T-helper 2 cell treated with Interferon-gamma antibody and Interleukin-4, amounts not matched to agents 100 ng/mL and 5 ng/mL, for 36 hours (primary cell): ENCODE measurements at regions not wholly inside any gene's neighbourhood (a gene's known extent, or its start where the extent isn't known, plus 50 kb on each side); places are given as distances from the start of the nearest gene placed in this dataset.
"Not testable (repeated sequence)": the region's sequence is repeated elsewhere in the genome, so short reads cannot be mapped to it uniquely, and the experiment has no call there.

ENCODE experiments used
- intact Hi-C: fragments of 100-400 bp; cut with micrococcal nuclease; formaldehyde crosslinking; loops from one replicate; pipeline ENCODE4 v1.15.1; 2023

DNA sequence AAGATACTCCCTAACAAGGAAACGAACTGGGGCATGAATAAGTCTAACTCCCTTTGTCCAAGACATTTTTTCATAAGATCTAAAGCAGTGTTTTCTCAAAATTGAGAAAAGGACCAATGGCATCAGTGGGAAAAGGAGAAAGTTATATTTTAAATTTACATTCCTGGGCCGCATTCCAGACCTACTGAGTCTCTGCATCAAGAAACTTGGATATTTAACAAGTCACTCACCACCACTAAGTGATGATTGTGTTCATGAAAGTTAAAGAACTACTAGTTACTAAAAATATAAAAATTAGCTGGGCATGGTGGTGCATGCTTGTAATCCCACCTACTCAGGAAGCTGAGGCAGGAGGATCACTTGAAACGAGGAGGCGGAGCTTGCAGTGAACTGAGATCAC is 149.6 kb upstream of the MEOX2 start:
- intact Hi-C loops, result no loop called here

DNA sequence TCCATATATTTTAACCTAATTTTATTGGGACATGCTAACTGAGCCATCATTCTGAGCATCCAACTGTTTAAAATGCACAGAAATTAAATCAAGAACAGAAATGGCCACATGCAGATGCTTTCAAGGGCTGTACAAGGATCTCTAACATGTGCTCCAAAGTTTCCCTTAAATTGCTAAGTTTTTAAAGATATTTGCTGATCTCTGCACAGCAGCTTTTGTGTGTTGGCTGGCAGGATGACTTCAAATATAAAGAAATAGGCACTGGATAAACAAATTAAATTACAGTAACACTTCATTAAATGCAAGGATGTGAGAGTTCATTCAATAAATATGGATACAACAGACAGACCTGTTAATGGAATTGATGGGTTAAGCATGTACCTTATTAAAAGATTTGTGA is 148.0 kb upstream of the MEOX2 start:
- intact Hi-C loops, result no loop called here

DNA sequence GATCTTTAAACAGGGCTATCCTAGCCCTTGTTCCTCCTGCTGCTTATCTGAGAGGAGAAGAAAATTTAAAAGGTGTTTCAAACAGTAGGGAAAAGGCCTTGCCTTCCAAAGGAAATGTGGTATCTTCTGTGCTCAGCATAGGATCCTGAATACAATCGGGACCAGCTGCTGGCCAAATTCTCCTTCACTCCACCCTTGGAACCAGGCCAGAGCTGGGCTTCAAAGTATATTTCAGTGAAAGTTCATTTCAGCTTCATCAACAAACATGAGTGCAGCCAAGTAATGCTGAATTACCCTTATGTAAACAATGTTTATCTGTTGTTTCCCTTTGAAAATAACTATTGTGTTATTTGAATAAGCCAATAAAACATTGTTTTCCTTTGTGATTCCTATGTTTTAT is 146.5 kb upstream of the MEOX2 start:
- intact Hi-C loops, result no loop called here

DNA sequence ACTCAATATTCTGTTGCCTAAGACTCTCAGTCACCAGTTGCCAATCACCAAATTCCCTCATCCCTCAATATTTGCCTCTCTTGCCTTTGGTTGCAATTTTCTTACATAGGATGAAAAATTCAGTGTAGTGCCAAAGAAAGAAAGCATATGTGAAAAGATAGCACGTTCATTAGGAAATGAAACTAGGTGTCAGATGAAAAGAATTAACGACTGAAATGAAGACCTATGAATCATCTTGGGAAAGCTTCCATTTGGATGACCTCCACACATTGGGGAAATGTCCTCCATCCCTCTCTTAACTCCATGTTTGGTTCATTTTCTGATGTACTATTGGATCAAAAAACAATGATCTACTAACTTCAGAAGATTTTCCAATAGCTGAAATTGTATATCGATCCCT is 145.1 kb upstream of the MEOX2 start:
- intact Hi-C loops, result no loop called here

DNA sequence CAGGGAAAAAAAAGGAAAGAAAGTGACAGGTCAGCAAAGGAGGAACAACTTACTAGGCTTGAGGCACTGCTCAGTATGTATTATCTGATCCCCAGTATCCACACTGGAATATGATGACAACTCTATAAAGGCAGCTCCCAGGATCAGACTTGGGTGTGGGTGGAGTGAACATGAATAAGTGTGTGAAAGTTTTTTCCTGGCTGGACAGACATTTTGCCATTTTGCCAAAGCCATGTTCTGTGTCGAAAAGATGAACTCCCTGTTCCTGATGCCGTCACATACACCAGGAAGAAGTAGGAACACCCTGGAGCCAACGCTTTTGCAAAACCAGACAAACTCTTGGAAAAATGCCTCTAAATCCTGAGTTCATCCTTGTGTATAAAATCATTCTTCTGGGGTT is 143.2 kb upstream of the MEOX2 start:
- intact Hi-C loops, result no loop called here

- intact Hi-C loops, result no loop called here
Observed at GRCh38 chr7:15828881-15829280, 142.4 kb upstream of the MEOX2 start.

DNA sequence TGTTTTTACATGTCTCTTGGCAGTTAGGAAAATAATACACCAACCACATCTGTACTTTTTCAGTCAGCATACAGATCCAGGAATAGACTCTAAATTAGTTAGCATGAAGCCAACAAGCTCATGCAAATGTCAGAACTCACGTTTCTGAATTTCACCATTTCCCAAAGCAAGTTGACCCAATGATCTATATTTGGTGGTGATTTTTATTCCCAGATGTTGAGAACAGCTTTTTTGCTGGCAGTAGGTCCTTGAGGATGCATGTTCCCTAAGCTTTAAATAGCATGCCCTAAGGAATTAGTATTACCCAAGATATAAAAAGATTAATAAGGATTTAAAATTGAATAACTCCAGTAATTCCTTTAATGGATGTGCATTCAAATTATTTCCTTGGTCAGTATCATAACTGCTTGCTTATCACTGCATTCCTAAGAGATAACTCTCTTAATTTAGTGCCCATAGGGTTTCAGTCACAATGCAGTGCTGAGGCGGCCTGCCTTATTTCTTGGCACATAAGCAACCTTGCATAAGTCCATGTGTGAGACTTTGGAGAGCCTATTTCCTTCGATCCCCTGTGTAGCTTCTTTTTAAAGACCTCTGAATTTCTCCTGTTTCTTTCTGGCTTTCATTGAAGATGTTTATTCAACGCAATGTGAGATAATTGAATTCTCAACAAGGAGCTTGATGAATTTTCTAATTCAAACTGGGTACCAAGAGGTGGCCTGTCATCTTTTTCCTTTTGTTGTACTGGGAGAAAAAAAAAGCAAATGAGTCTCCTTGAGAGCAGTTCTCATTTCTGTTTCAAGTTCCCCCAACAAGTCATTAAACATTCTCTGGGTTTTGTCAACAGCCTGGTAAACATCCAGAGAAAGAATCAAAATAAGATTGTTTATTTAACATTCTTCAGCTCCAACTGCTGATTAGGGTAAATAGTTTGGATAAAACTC is 135.3 kb upstream of the MEOX2 start:
- intact Hi-C loops, result no loop called here

DNA sequence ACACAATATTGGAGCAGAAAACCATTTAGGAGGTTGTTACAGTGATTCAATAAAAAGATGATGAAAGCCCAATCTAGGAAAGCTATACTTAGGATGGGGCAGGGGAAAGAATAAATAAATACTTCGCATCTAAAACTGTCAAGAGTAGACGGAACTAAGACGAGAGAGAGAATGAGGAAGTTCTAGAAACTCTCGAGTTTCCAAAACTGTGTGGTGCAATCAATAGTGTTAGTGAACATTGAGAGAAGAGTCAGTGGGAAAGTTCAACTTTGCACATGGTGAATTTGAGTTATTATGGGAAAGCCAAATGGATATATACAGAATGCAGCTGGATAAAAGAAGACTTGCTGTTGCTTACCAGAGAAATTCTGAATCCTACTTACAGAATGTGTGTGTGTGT is 133.8 kb upstream of the MEOX2 start:
- intact Hi-C loops, result no loop called here

- intact Hi-C loops, result no loop called here
Observed at GRCh38 chr7:15816835-15817426, 130.4 kb upstream of the MEOX2 start.

DNA sequence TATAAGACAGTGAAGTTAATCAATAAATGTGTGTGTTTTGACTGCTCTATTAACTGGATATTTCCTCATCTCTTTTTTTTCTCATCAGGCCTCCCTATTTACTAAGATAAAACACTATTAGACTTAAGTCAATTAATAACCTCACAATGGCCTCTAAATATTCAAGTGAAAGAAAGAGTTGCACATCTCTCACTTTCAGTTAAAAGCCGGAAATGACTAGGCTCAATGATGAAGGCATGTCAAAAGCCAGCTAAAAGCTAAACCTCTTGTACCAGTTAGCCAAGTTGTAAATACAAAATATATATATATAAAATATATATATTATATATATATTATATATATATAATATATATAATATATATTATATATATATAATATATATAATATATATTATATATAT is 127.0 kb upstream of the MEOX2 start:
- intact Hi-C loops, result no loop called here

DNA sequence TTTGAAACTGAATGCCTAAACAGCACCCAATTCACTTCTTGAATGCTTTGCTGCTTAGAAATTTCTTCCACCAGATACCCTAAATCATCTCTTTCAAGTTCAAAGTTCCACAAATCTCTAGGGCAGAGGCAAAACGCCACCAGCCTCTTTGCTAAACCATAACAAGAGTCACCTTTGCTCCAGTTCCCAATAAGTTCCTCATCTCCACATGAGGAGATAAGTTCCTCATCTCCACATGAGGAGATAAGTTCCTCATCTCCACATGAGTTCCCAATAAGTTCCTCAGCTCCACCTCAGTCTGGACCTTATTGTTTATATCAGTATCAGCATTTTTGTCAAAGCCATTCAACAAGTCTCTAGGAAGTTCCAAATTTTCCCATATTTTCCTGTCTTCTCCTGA is 123.9 kb upstream of the MEOX2 start:
- intact Hi-C loops, result not testable (repeated sequence)

DNA sequence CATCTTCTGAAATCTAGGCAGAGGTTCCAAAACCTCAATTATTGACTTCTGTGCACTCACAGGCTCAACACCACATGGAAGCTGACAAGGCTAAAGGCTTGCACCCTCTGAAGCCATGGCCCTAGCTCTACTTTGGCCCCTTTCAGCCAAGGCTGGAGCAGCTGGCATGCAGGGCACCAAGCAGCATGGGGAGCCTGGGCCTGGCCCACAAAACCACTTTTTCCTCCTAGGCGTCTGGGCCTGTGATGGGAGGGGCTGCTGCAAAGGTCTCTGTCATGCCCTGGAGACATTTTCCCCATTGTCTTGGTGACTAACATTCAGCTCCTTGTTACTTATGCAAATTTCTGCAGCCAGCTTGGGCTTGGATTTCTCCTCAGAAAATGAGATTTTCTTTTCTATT is 123.5 kb upstream of the MEOX2 start:
- intact Hi-C loops, result not testable (repeated sequence)

DNA sequence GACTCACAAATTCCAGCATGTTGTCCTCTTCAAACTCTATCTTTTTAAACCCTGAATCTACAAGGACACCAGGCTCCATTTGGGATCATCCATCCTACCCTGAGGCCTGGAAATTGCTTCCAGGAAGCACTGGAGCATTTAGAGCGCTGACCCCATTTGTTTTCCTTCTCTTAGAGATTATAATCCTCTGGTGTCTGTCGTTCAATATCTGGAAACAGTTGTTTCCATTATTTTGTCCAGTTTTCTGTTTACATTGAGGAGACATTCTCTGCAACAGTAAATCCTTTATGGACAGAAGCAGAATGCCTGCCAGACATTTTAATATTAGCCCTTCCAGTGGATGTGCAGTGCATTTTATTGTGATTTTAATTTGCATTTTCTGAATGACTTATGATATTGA is 119.4 kb upstream of the MEOX2 start:
- intact Hi-C loops, result no loop called here

GRCh38 chr7:15802425-15802824 is 115.9 kb upstream of the MEOX2 start:
- intact Hi-C loops, result no loop called here

GRCh38 chr7:15801551-15801950 is 115.1 kb upstream of the MEOX2 start:
- intact Hi-C loops, result no loop called here

DNA sequence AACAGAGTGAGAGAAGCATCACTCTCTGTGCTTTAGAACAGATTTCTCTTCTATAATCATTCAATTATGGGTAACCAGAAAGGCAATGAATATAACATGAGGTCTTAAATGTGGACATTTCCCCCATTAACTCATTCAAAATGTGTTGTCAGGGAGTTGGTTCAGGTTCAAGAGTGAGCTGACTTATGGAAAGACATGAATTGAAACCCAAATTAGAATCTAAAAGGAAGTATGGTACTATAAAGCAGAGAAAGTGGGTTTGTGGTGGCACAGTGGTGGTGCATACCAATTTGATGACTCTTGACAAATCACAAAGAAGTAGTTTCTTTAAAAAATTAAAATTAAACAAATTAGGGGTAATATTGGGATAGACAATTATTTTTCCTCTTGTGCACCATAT is 114.6 kb upstream of the MEOX2 start:
- intact Hi-C loops, result no loop called here

GRCh38 chr7:15798081-15798480 is 111.6 kb upstream of the MEOX2 start:
- intact Hi-C loops, result no loop called here

GRCh38 chr7:15795393-15795792 is 108.9 kb upstream of the MEOX2 start:
- intact Hi-C loops, result no loop called here

DNA sequence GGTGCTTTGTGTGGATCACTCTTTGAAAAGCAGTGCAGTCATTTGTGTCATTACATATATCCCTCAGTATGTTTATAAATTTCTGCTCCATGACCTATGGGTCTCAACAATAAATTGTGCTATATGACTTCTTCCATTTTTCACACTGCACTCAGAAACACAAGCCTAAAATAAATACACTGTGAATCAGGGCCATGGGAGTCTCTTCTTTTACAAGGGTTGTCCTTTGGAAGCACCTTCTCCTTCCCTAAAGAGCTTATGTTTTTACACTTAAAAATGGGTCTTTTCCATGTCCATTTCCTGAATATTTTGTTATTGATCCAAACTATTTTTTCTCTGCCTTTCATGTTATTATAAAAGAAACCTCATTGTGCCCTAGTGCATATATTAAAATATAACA is 108.3 kb upstream of the MEOX2 start:
- intact Hi-C loops, result no loop called here

GRCh38 chr7:15784694-15785030 is 98.2 kb upstream of the MEOX2 start:
- intact Hi-C loops, result no loop called here

GRCh38 chr7:15783987-15784693 is 97.7 kb upstream of the MEOX2 start:
- intact Hi-C loops, result no loop called here

- intact Hi-C loops, result no loop called here
Observed at GRCh38 chr7:15782656-15783055, 96.2 kb upstream of the MEOX2 start.

DNA sequence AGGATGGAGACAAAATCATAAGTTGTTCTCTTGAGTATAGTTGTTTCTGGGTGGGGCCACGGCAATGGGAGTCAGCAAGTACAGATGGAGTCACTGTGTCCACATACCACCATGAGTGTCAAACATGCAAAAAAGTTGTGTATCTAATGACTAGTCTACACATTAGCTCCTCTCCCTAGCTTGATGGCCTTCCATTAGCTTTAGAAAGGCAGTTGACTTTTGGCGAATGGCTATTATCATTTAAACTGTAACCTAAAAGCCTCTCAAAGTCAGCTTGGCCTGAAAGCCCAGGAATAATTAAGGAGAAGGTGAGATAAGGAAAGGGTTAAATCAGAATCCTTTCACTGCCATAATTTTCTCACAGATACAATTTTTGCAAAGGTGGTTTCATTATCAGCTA is 95.5 kb upstream of the MEOX2 start:
- intact Hi-C loops, result no loop called here
